Endothelial cell of umbilical vein (primary cell): ENCODE measurements at regions not wholly inside any gene's neighbourhood (a gene's known extent, or its start where the extent isn't known, plus 50 kb on each side); places are given as distances from the start of the nearest gene placed in this dataset.

Source experiments
- EZH2 ChIP-seq: IDR thresholded peaks from 2 replicates; pipeline ENCODE4 v1.6.1; 2012; ENCODE audit warnings: borderline replicate concordance, low read depth, mild to moderate bottlenecking, moderate library complexity, low read length, inconsistent platforms; ENCODE audit not compliant: severe bottlenecking
- POLR2A ChIP-seq: IDR thresholded peaks from 2 replicates; pipeline ENCODE4 v1.6.1; 2012; ENCODE audit warnings: low read depth, mild to moderate bottlenecking, control low read depth, low read length
- TF ChIP-seq, protein P1 (sequence below), 2 donors: IDR thresholded peaks; 1 replicate in 1 of 2; 2 replicates in 1 of 2; pipeline ENCODE4 v1.5.1; 2011; ENCODE audit warnings: low read length in 2 of 2, mild to moderate bottlenecking in 2 of 2, moderate library complexity in 2 of 2, control low read depth in 1 of 2, inconsistent platforms in 1 of 2, low read depth in 1 of 2; ENCODE audit not compliant: insufficient read depth in 1 of 2; ENCODE audit errors: extremely low read depth in 1 of 2

DNA sequence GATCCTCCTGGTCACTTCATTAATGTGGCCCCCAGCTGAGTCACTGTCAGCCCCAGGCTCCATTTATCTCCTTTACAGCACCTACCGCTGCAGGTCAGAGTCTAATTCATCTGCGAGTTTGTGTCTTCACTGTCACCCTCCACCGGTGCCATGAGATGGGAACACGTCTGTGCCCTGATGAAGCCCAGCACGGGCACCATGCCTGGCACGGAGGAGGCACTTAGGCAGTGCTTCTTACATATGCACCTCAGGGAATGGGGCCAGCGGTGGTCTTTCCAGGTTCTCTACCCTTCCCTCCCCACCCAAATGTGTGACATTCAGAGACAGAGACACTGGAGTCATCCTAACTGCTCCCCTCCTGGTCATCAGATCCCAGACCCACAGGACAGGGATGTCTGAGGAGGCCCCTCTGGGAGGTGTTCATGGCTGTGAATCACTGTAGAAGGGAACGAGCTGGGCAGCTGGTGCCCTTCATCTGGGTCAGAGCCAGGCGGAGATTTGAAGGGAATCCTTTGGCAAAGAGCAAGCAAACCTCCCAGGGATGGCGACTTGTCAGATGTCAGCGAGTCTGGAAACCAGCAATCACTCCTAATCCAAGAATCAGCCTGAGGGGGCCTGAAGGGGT is 364.6 kb downstream of the PREX1 start:
- TF ChIP-seq EZH2 (no peak), POLR2A (no peak)
- TF ChIP-seq, protein P1, sequence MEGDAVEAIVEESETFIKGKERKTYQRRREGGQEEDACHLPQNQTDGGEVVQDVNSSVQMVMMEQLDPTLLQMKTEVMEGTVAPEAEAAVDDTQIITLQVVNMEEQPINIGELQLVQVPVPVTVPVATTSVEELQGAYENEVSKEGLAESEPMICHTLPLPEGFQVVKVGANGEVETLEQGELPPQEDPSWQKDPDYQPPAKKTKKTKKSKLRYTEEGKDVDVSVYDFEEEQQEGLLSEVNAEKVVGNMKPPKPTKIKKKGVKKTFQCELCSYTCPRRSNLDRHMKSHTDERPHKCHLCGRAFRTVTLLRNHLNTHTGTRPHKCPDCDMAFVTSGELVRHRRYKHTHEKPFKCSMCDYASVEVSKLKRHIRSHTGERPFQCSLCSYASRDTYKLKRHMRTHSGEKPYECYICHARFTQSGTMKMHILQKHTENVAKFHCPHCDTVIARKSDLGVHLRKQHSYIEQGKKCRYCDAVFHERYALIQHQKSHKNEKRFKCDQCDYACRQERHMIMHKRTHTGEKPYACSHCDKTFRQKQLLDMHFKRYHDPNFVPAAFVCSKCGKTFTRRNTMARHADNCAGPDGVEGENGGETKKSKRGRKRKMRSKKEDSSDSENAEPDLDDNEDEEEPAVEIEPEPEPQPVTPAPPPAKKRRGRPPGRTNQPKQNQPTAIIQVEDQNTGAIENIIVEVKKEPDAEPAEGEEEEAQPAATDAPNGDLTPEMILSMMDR (IDR thresholded peaks at IDR 0.05; ENCODE audit: extremely low read depth in 1 of 2, insufficient read depth in 1 of 2, low read depth in 1 of 2, low read length in 2 of 2), result no peak
